HCT116 (cell line): ENCODE measurements at regions not wholly inside any gene's neighbourhood (a gene's known extent, or its start where the extent isn't known, plus 50 kb on each side); places are given as distances from the start of the nearest gene placed in this dataset.

Source experiments
- CTCF ChIP-seq, 3 experiments: fragments of 200-600 bp in 1 of 3; sonication (generic) in 1 of 3; IDR thresholded peaks in 2 of 3; conservative IDR thresholded peaks in 1 of 3; 2 replicates each; pipeline ENCODE4 v1.5.1; 2012 to 2017; ENCODE audit warnings: low read depth in 2 of 3, low read length in 2 of 3, antibody characterized with exemption in 1 of 3, borderline replicate concordance in 1 of 3, control low read depth in 1 of 3, mild to moderate bottlenecking in 1 of 3, mixed read lengths in 1 of 3, mixed run types in 1 of 3, moderate library complexity in 1 of 3; ENCODE audit not compliant: insufficient read depth in 1 of 3
- EZH2 ChIP-seq: fragments of 200-600 bp; sonication (generic); IDR thresholded peaks from 2 replicates; pipeline ENCODE4 v1.6.1; 2017; ENCODE audit warnings: antibody characterized with exemption, mixed run types
- MAX ChIP-seq: IDR thresholded peaks from 2 replicates; pipeline ENCODE4 v1.6.1; 2012
- POLR2A ChIP-seq: IDR thresholded peaks from 2 replicates; pipeline ENCODE4 v1.7.0; 2011; ENCODE audit warnings: borderline replicate concordance; ENCODE audit not compliant: insufficient read depth, insufficient read length; ENCODE audit errors: extremely low read depth
- POLR2AphosphoS5 ChIP-seq: IDR thresholded peaks from 2 replicates; pipeline ENCODE4 v1.6.1; 2011; ENCODE audit warnings: mild to moderate bottlenecking, low read depth, low read length, moderate library complexity
- REST ChIP-seq: IDR thresholded peaks from 2 replicates; pipeline ENCODE4 v1.6.1; 2012; ENCODE audit warnings: low read depth
- SIN3A ChIP-seq: IDR thresholded peaks from 2 replicates; pipeline ENCODE4 v1.6.1; 2012; ENCODE audit warnings: low read depth

GRCh38 chr2:189309331-189309730 is 129.8 kb upstream of the COL5A2 start:
- TF ChIP-seq CTCF (IDR thresholded peaks at IDR 0.05 in 2 of 3, conservative IDR thresholded peaks at IDR 0.05 in 1 of 3; ENCODE audit: borderline replicate concordance in 1 of 3, insufficient read depth in 1 of 3, low read depth in 2 of 3, low read length in 2 of 3) (no peak), POLR2AphosphoS5 (no peak), POLR2A (no peak), SIN3A (no peak), REST (no peak), MAX (no peak), EZH2 (no peak)
